HepG2 (cell line): ENCODE measurements at regions not wholly inside any gene's neighbourhood (a gene's known extent, or its start where the extent isn't known, plus 50 kb on each side); places are given as distances from the start of the nearest gene placed in this dataset.

ENCODE experiments used
- ATAC-seq: fragments of 200-7000 bp; cut with Tn5 transposase; 3 replicates; pipeline ENCODE4 v1.9.1; 2020; ENCODE audit warnings: mild to moderate bottlenecking, moderate library complexity
- BruUV-seq: library from RNA; stranded (reverse); fragments of 400-500 nt; replicated peaks from 2 replicates; lab custom pipeline; 2021; lab: Mats Ljungman, UMichigan
- CTCF ChIA-PET: fragments of 300-600 bp; formaldehyde crosslinking; extraction: SDS; loops from one replicate; lab custom pipeline; 2021; ENCODE audit warnings: low total read pairs, inconsistent platforms, low intra/inter-chr PET ratio; lab: Yijun Ruan, JAX
- POLR2A ChIA-PET: fragments of 350-600 bp; sonication (Branson Sonifier 250); formaldehyde crosslinking; loops from one replicate; lab custom pipeline; 2020; ENCODE audit warnings: antibody characterized with exemption, inconsistent platforms; lab: Yijun Ruan, JAX
- DNase-seq: peaks from one replicate; pipeline ENCODE4 v3.0.0-alpha.2; 2015; ENCODE audit warnings: low spot score
- FAIRE-seq: peaks from 3 replicates; lab custom pipeline; 2011; peaks lifted over from hg19 to GRCh38; lab: Jason Lieb, UNC
- H2AFZ ChIP-seq: one replicate; pipeline ENCODE4 v1.6.1; 2011; ENCODE audit warnings: low read length, inconsistent platforms
- H3K27ac ChIP-seq: fragments of 300-600 bp; 3 replicates; pipeline ENCODE4 v1.8.0; 2011; ENCODE audit warnings: mixed run types, mild to moderate bottlenecking, mixed read lengths, low read length, inconsistent platforms; ENCODE audit not compliant: insufficient read depth; ENCODE audit errors: extremely low read length
- H3K27me3 ChIP-seq, 2 experiments: fragments of 200-600 bp in 1 of 2; 2 replicates in 1 of 2; 3 replicates in 1 of 2; pipeline versions ENCODE4 v1.6.0 to v1.8.0; 2011; ENCODE audit warnings: low read length in 2 of 2, mild to moderate bottlenecking in 2 of 2, moderate library complexity in 2 of 2, inconsistent platforms in 1 of 2; ENCODE audit not compliant: insufficient read depth in 2 of 2, control insufficient read depth in 1 of 2
- H3K36me3 ChIP-seq, 2 experiments: fragments of 200-600 bp in 1 of 2; replicated peaks in 1 of 2; 2 replicates in 1 of 2; 3 replicates in 1 of 2; pipeline versions ENCODE4 v1.5.1 to v1.8.0; 2011; ENCODE audit warnings: low read length in 2 of 2, inconsistent platforms in 1 of 2; ENCODE audit not compliant: insufficient read depth in 2 of 2, control insufficient read depth in 1 of 2
- H3K4me1 ChIP-seq: 2 replicates; pipeline ENCODE4 v1.5.1; 2012; ENCODE audit warnings: low read length, inconsistent platforms; ENCODE audit not compliant: insufficient read depth
- H3K4me2 ChIP-seq: 2 replicates; pipeline ENCODE4 v1.6.0; 2011; ENCODE audit warnings: low read depth, low read length, inconsistent platforms
- H3K4me3 ChIP-seq, 3 experiments: fragments of 200-600 bp in 1 of 3; sonication (generic), shearing (Covaris generic) in 1 of 3; replicated peaks in 1 of 3; 2 replicates each; pipeline ENCODE4 v1.5.1; 2011 to 2016; ENCODE audit warnings: low read length in 3 of 3, inconsistent platforms in 2 of 3, low read depth in 2 of 3, mild to moderate bottlenecking in 2 of 3, control low read depth in 1 of 3, mixed read lengths in 1 of 3; ENCODE audit not compliant: insufficient read depth in 1 of 3
- H3K79me2 ChIP-seq: one replicate; pipeline ENCODE4 v1.6.1; 2011; ENCODE audit warnings: low read length, inconsistent platforms; ENCODE audit not compliant: insufficient read depth
- H3K9ac ChIP-seq: 2 replicates; pipeline ENCODE4 v1.6.0; 2011; ENCODE audit warnings: mild to moderate bottlenecking, low read depth, low read length, inconsistent platforms; ENCODE audit not compliant: insufficient read depth
- H3K9me3 ChIP-seq: 2 replicates; pipeline ENCODE4 v1.5.1; 2012; ENCODE audit warnings: mild to moderate bottlenecking, low read length
- H4K20me1 ChIP-seq: 2 replicates; pipeline ENCODE4 v1.6.0; 2011; ENCODE audit warnings: inconsistent platforms, mild to moderate bottlenecking, low read length, moderate library complexity; ENCODE audit not compliant: insufficient read depth
- HOXA9 ChIP-seq: sonication (generic); formaldehyde crosslinking; IDR thresholded peaks from 2 replicates; pipeline ENCODE4 v1.8.1; 2022; ENCODE audit warnings: missing genetic modification reagents, mild to moderate bottlenecking, moderate library complexity, borderline replicate concordance
- MAZ ChIP-seq, 2 experiments: sonication (generic) in 1 of 2; formaldehyde crosslinking in 1 of 2; IDR thresholded peaks; 2 replicates each; pipeline versions ENCODE4 v1.5.0 to v1.6.1; 2012 to 2020; ENCODE audit warnings: low read depth in 2 of 2, mild to moderate bottlenecking in 2 of 2, borderline replicate concordance in 1 of 2, improper control_type of control experiment in 1 of 2, low read length in 1 of 2, missing genetic modification reagents in 1 of 2, moderate library complexity in 1 of 2
- TRIM24 ChIP-seq: sonication (generic); formaldehyde crosslinking; IDR thresholded peaks from 2 replicates; pipeline ENCODE4 v1.8.0; 2022; ENCODE audit warnings: mild to moderate bottlenecking, missing genetic modification reagents
- ZNF232 ChIP-seq: sonication (generic); formaldehyde crosslinking; IDR thresholded peaks from 2 replicates; pipeline ENCODE4 v1.4.0; 2020; ENCODE audit warnings: missing genetic modification reagents, borderline replicate concordance
- ZNF431 ChIP-seq: sonication (generic); formaldehyde crosslinking; IDR thresholded peaks from 2 replicates; pipeline ENCODE4 v1.9.0; 2022; ENCODE audit warnings: missing genetic modification reagents, low read depth, mild to moderate bottlenecking, borderline replicate concordance
- ZNF607 ChIP-seq: sonication (generic); formaldehyde crosslinking; IDR thresholded peaks from 2 replicates; pipeline ENCODE4 v1.5.1; 2020; ENCODE audit warnings: missing genetic modification reagents, mild to moderate bottlenecking, borderline replicate concordance
- ZNF652 ChIP-seq: IDR thresholded peaks from 2 replicates; pipeline ENCODE4 v1.6.1; 2016; ENCODE audit warnings: low read depth, borderline replicate concordance
- WGBS: methylation state at CpG from one replicate; pipeline ENCODE4 v1.1.6; 2017; ENCODE audit warnings: low lambda C conversion rate; 5-methylcytosine and 5-hydroxymethylcytosine counted together
- in situ Hi-C: cut with HindIII; loops from 2 replicates; pipeline ENCODE4 v1.10.0; 2017; ENCODE audit warnings: low pct_unique_long_range_greater_than_20kb; ENCODE audit not compliant: extremely low pct_ligation_motif_present
- intact Hi-C: fragments of 100-400 bp; cut with micrococcal nuclease; formaldehyde crosslinking; loops from one replicate; pipeline ENCODE4 v1.10.0; 2022; ENCODE audit not compliant: unreplicated experiment
- TF ChIP-seq, protein P1 (sequence below): sonication (generic); formaldehyde crosslinking; IDR thresholded peaks from 2 replicates; pipeline ENCODE4 v1.9.0; 2021; ENCODE audit warnings: mild to moderate bottlenecking, missing genetic modification reagents
- TF ChIP-seq, protein P2 (sequence below): sonication (generic); formaldehyde crosslinking; IDR thresholded peaks from 2 replicates; pipeline ENCODE4 v1.4.0; 2020; ENCODE audit warnings: missing genetic modification reagents
- TF ChIP-seq, protein P3 (sequence below): sonication (generic); formaldehyde crosslinking; IDR thresholded peaks from 2 replicates; pipeline ENCODE4 v1.5.0; 2020; ENCODE audit warnings: missing genetic modification reagents

DNA sequence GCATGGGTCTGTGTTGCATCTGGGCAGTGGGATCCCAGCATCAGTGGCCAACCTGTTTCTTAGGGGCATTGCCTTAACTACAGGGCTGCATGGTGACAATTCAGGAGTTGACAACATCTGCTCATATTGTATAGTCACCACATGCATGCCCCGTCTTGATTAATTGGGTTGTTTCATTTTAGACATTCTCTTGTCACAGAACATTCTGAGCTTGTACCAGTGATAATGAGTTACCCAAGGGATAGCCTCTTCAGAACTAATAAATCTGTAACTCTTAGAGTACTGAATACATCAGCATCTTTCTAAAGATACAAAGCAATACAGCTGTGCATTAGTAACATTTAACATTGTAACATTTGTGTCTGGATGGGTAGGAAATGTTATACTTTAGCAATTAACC, 426.5 kb upstream of the CD180 start:
- H3K4me1 ChIP-seq: peaks cover 15% of the 10 kb centered on the region
- no peak overlapping the region for H3K4me2 ChIP-seq
- no peak overlapping the region for H3K27ac ChIP-seq
- ATAC-seq (no peak), DNase-seq (no peak), FAIRE-seq (no peak)
- H3K27me3 ChIP-seq: no peaks in the 10 kb centered on the region
- no peak overlapping the region for H2AFZ ChIP-seq
- BruUV-seq: no TSS peak
- no peaks in the 10 kb centered on the region for H3K36me3 ChIP-seq
- ChIA-PET POLR2A (interaction anchor here (1.3 kb wide), 1 partner anchor 18 kb away, joined by 5 read pairs; no protein-coding TSS in a partner anchor), CTCF (no interaction called here)
- H4K20me1 ChIP-seq: no peaks in the 10 kb centered on the region
- intact Hi-C loops: no loop called here
- no peak overlapping the region for H3K4me3 ChIP-seq
- H3K79me2 ChIP-seq: no peaks in the 10 kb centered on the region
- WGBS: 40% methylated on average over 1 of the region's 1 CpG
- no peak overlapping the region for H3K9ac ChIP-seq
- no peaks in the 10 kb centered on the region for H3K9me3 ChIP-seq
- in situ Hi-C loops: no loop called here
- TF ChIP-seq, protein P1, sequence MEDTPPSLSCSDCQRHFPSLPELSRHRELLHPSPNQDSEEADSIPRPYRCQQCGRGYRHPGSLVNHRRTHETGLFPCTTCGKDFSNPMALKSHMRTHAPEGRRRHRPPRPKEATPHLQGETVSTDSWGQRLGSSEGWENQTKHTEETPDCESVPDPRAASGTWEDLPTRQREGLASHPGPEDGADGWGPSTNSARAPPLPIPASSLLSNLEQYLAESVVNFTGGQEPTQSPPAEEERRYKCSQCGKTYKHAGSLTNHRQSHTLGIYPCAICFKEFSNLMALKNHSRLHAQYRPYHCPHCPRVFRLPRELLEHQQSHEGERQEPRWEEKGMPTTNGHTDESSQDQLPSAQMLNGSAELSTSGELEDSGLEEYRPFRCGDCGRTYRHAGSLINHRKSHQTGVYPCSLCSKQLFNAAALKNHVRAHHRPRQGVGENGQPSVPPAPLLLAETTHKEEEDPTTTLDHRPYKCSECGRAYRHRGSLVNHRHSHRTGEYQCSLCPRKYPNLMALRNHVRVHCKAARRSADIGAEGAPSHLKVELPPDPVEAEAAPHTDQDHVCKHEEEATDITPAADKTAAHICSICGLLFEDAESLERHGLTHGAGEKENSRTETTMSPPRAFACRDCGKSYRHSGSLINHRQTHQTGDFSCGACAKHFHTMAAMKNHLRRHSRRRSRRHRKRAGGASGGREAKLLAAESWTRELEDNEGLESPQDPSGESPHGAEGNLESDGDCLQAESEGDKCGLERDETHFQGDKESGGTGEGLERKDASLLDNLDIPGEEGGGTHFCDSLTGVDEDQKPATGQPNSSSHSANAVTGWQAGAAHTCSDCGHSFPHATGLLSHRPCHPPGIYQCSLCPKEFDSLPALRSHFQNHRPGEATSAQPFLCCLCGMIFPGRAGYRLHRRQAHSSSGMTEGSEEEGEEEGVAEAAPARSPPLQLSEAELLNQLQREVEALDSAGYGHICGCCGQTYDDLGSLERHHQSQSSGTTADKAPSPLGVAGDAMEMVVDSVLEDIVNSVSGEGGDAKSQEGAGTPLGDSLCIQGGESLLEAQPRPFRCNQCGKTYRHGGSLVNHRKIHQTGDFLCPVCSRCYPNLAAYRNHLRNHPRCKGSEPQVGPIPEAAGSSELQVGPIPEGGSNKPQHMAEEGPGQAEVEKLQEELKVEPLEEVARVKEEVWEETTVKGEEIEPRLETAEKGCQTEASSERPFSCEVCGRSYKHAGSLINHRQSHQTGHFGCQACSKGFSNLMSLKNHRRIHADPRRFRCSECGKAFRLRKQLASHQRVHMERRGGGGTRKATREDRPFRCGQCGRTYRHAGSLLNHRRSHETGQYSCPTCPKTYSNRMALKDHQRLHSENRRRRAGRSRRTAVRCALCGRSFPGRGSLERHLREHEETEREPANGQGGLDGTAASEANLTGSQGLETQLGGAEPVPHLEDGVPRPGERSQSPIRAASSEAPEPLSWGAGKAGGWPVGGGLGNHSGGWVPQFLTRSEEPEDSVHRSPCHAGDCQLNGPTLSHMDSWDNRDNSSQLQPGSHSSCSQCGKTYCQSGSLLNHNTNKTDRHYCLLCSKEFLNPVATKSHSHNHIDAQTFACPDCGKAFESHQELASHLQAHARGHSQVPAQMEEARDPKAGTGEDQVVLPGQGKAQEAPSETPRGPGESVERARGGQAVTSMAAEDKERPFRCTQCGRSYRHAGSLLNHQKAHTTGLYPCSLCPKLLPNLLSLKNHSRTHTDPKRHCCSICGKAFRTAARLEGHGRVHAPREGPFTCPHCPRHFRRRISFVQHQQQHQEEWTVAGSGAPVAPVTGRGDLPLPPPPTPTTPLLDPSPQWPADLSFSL: no peak
- TF ChIP-seq, protein P2, sequence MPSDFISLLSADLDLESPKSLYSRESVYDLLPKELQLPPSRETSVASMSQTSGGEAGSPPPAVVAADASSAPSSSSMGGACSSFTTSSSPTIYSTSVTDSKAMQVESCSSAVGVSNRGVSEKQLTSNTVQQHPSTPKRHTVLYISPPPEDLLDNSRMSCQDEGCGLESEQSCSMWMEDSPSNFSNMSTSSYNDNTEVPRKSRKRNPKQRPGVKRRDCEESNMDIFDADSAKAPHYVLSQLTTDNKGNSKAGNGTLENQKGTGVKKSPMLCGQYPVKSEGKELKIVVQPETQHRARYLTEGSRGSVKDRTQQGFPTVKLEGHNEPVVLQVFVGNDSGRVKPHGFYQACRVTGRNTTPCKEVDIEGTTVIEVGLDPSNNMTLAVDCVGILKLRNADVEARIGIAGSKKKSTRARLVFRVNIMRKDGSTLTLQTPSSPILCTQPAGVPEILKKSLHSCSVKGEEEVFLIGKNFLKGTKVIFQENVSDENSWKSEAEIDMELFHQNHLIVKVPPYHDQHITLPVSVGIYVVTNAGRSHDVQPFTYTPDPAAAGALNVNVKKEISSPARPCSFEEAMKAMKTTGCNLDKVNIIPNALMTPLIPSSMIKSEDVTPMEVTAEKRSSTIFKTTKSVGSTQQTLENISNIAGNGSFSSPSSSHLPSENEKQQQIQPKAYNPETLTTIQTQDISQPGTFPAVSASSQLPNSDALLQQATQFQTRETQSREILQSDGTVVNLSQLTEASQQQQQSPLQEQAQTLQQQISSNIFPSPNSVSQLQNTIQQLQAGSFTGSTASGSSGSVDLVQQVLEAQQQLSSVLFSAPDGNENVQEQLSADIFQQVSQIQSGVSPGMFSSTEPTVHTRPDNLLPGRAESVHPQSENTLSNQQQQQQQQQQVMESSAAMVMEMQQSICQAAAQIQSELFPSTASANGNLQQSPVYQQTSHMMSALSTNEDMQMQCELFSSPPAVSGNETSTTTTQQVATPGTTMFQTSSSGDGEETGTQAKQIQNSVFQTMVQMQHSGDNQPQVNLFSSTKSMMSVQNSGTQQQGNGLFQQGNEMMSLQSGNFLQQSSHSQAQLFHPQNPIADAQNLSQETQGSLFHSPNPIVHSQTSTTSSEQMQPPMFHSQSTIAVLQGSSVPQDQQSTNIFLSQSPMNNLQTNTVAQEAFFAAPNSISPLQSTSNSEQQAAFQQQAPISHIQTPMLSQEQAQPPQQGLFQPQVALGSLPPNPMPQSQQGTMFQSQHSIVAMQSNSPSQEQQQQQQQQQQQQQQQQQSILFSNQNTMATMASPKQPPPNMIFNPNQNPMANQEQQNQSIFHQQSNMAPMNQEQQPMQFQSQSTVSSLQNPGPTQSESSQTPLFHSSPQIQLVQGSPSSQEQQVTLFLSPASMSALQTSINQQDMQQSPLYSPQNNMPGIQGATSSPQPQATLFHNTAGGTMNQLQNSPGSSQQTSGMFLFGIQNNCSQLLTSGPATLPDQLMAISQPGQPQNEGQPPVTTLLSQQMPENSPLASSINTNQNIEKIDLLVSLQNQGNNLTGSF (CRISPR knock-in tag): no peak
- TF ChIP-seq, protein P3, sequence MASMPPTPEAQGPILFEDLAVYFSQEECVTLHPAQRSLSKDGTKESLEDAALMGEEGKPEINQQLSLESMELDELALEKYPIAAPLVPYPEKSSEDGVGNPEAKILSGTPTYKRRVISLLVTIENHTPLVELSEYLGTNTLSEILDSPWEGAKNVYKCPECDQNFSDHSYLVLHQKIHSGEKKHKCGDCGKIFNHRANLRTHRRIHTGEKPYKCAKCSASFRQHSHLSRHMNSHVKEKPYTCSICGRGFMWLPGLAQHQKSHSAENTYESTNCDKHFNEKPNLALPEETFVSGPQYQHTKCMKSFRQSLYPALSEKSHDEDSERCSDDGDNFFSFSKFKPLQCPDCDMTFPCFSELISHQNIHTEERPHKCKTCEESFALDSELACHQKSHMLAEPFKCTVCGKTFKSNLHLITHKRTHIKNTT (CRISPR knock-in tag): no peak
- TF ChIP-seq TRIM24 (CRISPR knock-in tag) (no peak), MAZ (IDR thresholded peaks at IDR 0.05; ENCODE audit: borderline replicate concordance, low read depth, low read length) (no peak), MAZ (CRISPR knock-in tag; IDR thresholded peaks at IDR 0.05; ENCODE audit: low read depth) (no peak), ZNF431 (CRISPR knock-in tag) (no peak), ZNF232 (CRISPR knock-in tag) (no peak), HOXA9 (CRISPR knock-in tag) (no peak), ZNF607 (CRISPR knock-in tag) (no peak), ZNF652 (CRISPR knock-in tag) (no peak)
